ENCODE measurements at regions not wholly inside any gene's neighbourhood (a gene's known extent, or its start where the extent isn't known, plus 50 kb on each side); places are given as distances from the start of the nearest gene placed in this dataset.

DNA sequence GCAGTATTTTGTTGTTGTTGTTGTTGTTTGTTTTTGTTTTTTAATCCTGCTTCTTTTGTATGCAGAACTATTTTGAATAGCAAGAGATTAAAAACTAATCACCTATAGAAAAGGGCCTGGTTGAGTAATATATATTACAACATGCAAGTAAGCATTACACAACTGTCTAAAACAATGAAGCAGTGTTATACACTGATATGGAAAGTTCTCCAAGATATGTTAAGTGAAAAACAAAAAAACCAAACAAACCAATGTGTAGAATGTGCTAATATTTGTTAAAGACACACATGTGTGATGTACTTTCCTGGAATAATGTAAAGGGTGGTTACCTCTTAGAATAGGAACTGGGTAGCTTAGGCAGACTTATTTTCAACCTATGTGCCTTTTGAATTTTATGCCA, 117.4 kb downstream of the ZNF365 start:
- TF ChIP-seq, protein P1, sequence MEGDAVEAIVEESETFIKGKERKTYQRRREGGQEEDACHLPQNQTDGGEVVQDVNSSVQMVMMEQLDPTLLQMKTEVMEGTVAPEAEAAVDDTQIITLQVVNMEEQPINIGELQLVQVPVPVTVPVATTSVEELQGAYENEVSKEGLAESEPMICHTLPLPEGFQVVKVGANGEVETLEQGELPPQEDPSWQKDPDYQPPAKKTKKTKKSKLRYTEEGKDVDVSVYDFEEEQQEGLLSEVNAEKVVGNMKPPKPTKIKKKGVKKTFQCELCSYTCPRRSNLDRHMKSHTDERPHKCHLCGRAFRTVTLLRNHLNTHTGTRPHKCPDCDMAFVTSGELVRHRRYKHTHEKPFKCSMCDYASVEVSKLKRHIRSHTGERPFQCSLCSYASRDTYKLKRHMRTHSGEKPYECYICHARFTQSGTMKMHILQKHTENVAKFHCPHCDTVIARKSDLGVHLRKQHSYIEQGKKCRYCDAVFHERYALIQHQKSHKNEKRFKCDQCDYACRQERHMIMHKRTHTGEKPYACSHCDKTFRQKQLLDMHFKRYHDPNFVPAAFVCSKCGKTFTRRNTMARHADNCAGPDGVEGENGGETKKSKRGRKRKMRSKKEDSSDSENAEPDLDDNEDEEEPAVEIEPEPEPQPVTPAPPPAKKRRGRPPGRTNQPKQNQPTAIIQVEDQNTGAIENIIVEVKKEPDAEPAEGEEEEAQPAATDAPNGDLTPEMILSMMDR (conservative IDR thresholded peaks at IDR 0.05; ENCODE audit: low read depth, low read length): no peak
- TF ChIP-seq EZH2phosphoT487 (IDR thresholded peaks at IDR 0.05; ENCODE audit: borderline replicate concordance, low read length): no peak
